Esophagus squamous epithelium (tissue), 4 donors: ENCODE measurements at regions not wholly inside any gene's neighbourhood (a gene's known extent, or its start where the extent isn't known, plus 50 kb on each side); places are given as distances from the start of the nearest gene placed in this dataset.

Source experiments
- CTCF ChIP-seq, 6 experiments: fragments of 450-650 bp in 4 of 6; fragments of 200-600 bp in 2 of 6; sonication (generic) in 2 of 6; IDR thresholded peaks; one replicate each; pipeline ENCODE4 v1.5.1; 2016 to 2019; ENCODE audit warnings: antibody characterized with exemption in 6 of 6, mild to moderate bottlenecking in 4 of 6, moderate library complexity in 4 of 6
- POLR2A ChIP-seq, 4 donors: fragments of 450-650 bp; IDR thresholded peaks; one replicate each; pipeline ENCODE4 v1.6.1; 2017; ENCODE audit warnings: antibody characterized with exemption in 4 of 4, mild to moderate bottlenecking in 4 of 4, moderate library complexity in 3 of 4

- TF ChIP-seq CTCF (IDR thresholded peaks at IDR 0.05) = no peak
- no peak for TF ChIP-seq POLR2A (IDR thresholded peaks at IDR 0.05)
Measured at GRCh38 chrX:130999360-130999759, 58.8 kb upstream of the ARHGAP36 start.
